GM12878 (cell line): ENCODE measurements at regions not wholly inside any gene's neighbourhood (a gene's known extent, or its start where the extent isn't known, plus 50 kb on each side); places are given as distances from the start of the nearest gene placed in this dataset.

Source experiments
- ATAC-seq: fragments of 200-7000 bp; cut with Tn5 transposase; 3 replicates; pipeline ENCODE4 v1.9.1; 2020; ENCODE audit warnings: mild to moderate bottlenecking, moderate library complexity
- BruUV-seq: library from RNA; stranded (reverse); fragments of 400-500 nt; replicated peaks from 2 replicates; lab custom pipeline; 2021; lab: Mats Ljungman, UMichigan
- CTCF ChIA-PET: fragments of 300-600 bp; sonication (Branson Sonifier 250); formaldehyde crosslinking; extraction: SDS; loops from one replicate; lab custom pipeline; 2021; ENCODE audit warnings: inconsistent platforms; lab: Yijun Ruan, JAX
- POLR2A ChIA-PET: fragments of 350-600 bp; formaldehyde crosslinking; extraction: SDS; loops from one replicate; lab custom pipeline; 2021; ENCODE audit warnings: inconsistent platforms; lab: Charles Lee
- RAD21 ChIA-PET: fragments of 300-600 bp; sonication (Branson Sonifier 250); formaldehyde crosslinking; loops from one replicate; lab custom pipeline; 2023; ENCODE audit warnings: antibody characterized with exemption; ENCODE audit not compliant: unreplicated experiment; lab: Charles Lee
- SMC1A ChIA-PET: fragments of 300-600 bp; sonication (Branson Sonifier 250); formaldehyde crosslinking; loops from one replicate; lab custom pipeline; 2023; ENCODE audit not compliant: unreplicated experiment, uncharacterized antibody; lab: Charles Lee
- DNase-seq: peaks from one replicate; pipeline ENCODE4 v3.0.0-alpha.2; 2011; ENCODE audit warnings: low read depth, low spot score
- FAIRE-seq: peaks from 3 replicates; lab custom pipeline; 2011; peaks lifted over from hg19 to GRCh38; lab: Jason Lieb, UNC
- H2AFZ ChIP-seq: 2 replicates; pipeline ENCODE4 v1.6.0; 2011; ENCODE audit warnings: low read depth, low read length, control low read depth; ENCODE audit not compliant: control insufficient read depth
- H3K27ac ChIP-seq: 2 replicates; pipeline ENCODE4 v1.5.1; 2011; ENCODE audit warnings: control low read depth; ENCODE audit not compliant: control insufficient read depth, insufficient read depth
- H3K27me3 ChIP-seq, 2 experiments: replicated peaks in 1 of 2; 2 replicates each; pipeline versions ENCODE4 v1.6.0 to v1.6.1; 2011; ENCODE audit warnings: low read length in 1 of 2; ENCODE audit not compliant: control insufficient read depth in 2 of 2, insufficient read depth in 2 of 2
- H3K36me3 ChIP-seq, 2 experiments: 2 replicates each; pipeline ENCODE4 v1.5.1; 2011; ENCODE audit warnings: low read length in 1 of 2; ENCODE audit not compliant: control insufficient read depth in 2 of 2, insufficient read depth in 2 of 2
- H3K4me1 ChIP-seq: 2 replicates; pipeline ENCODE4 v1.6.1; 2011; ENCODE audit warnings: mild to moderate bottlenecking, low read length, moderate library complexity, mixed read lengths; ENCODE audit not compliant: control insufficient read depth, insufficient read depth
- H3K4me2 ChIP-seq: 2 replicates; pipeline ENCODE4 v1.6.0; 2011; ENCODE audit warnings: control low read depth; ENCODE audit not compliant: control insufficient read depth, insufficient read depth
- H3K4me3 ChIP-seq: fragments of 200-600 bp; sonication (generic); 2 replicates; pipeline ENCODE4 v1.5.1; 2016
- H3K79me2 ChIP-seq: 2 replicates; pipeline ENCODE4 v1.6.0; 2011; ENCODE audit warnings: low read length; ENCODE audit not compliant: control insufficient read depth, insufficient read depth
- H3K9ac ChIP-seq: 2 replicates; pipeline ENCODE4 v1.8.0; 2011; ENCODE audit warnings: low read length, control low read depth, mixed read lengths; ENCODE audit not compliant: control insufficient read depth, insufficient read depth
- H3K9me3 ChIP-seq: replicated peaks from 3 replicates; pipeline ENCODE4 v1.5.1; 2011; ENCODE audit warnings: mild to moderate bottlenecking, low read length; ENCODE audit not compliant: control insufficient read depth, insufficient read depth
- H4K20me1 ChIP-seq: 2 replicates; pipeline ENCODE4 v1.6.0; 2011; ENCODE audit not compliant: control insufficient read depth, insufficient read depth
- BACH1 ChIP-seq: fragments of 450-650 bp; IDR thresholded peaks from 2 replicates; pipeline ENCODE4 v1.6.1; 2017; ENCODE audit warnings: mild to moderate bottlenecking, borderline replicate concordance
- BCL11A ChIP-seq: IDR thresholded peaks from 2 replicates; pipeline ENCODE4 v1.6.1; 2011; ENCODE audit warnings: low read depth, low read length
- CREM ChIP-seq: IDR thresholded peaks from 2 replicates; pipeline ENCODE4 v1.6.1; 2014; ENCODE audit warnings: antibody characterized with exemption, low read depth
- GABPA ChIP-seq: IDR thresholded peaks from 2 replicates; pipeline ENCODE4 v1.6.1; 2014; ENCODE audit warnings: antibody characterized with exemption, low read depth, mild to moderate bottlenecking, inconsistent platforms
- IKZF2 ChIP-seq, 2 experiments: fragments of 450-650 bp; IDR thresholded peaks; 2 replicates each; pipeline ENCODE4 v1.6.1; 2017; ENCODE audit warnings: mild to moderate bottlenecking in 2 of 2, moderate library complexity in 2 of 2
- MAX ChIP-seq: IDR thresholded peaks from 2 replicates; pipeline ENCODE4 v1.6.1; 2012; ENCODE audit warnings: low read depth, low read length, improper control_type of control experiment
- MEF2A ChIP-seq: IDR thresholded peaks from 2 replicates; pipeline ENCODE4 v1.6.1; 2011; ENCODE audit warnings: low read depth, mild to moderate bottlenecking, low read length, moderate library complexity; ENCODE audit not compliant: insufficient read depth
- NFIC ChIP-seq: IDR thresholded peaks from 2 replicates; pipeline ENCODE4 v1.6.1; 2012; ENCODE audit warnings: low read depth, mild to moderate bottlenecking, inconsistent platforms, low read length, moderate library complexity
- NR2C2 ChIP-seq: IDR thresholded peaks from 2 replicates; pipeline ENCODE4 v1.6.1; 2011; ENCODE audit warnings: borderline replicate concordance, low read depth; ENCODE audit not compliant: control insufficient read depth, insufficient read length
- NR2F1 ChIP-seq: fragments of 450-650 bp; conservative IDR thresholded peaks from 2 replicates; pipeline ENCODE4 v1.6.1; 2017; ENCODE audit warnings: mild to moderate bottlenecking
- RELA ChIP-seq: fragments of 450-650 bp; IDR thresholded peaks from 2 replicates; pipeline ENCODE4 v1.8.0; 2014; ENCODE audit warnings: borderline replicate concordance; ENCODE audit not compliant: partially characterized antibody
- RUNX3 ChIP-seq: IDR thresholded peaks from 2 replicates; pipeline ENCODE4 v1.6.1; 2012; ENCODE audit warnings: low read length, inconsistent platforms
- SRF ChIP-seq, 2 experiments: IDR thresholded peaks; 2 replicates each; pipeline ENCODE4 v1.6.1; 2011; ENCODE audit warnings: low read depth in 2 of 2, low read length in 2 of 2, mild to moderate bottlenecking in 1 of 2, moderate library complexity in 1 of 2
- SUZ12 ChIP-seq: fragments of 200-600 bp; sonication (generic); IDR thresholded peaks from one replicate; pipeline ENCODE4 v1.6.1; 2018; ENCODE audit warnings: antibody characterized with exemption, mild to moderate bottlenecking; ENCODE audit not compliant: unreplicated experiment
- TARDBP ChIP-seq: IDR thresholded peaks from 2 replicates; pipeline ENCODE4 v1.6.1; 2016; ENCODE audit warnings: borderline replicate concordance
- ZBTB33 ChIP-seq: fragments of 450-650 bp; IDR thresholded peaks from 2 replicates; pipeline ENCODE4 v1.6.1; 2017; ENCODE audit warnings: mild to moderate bottlenecking
- ZZZ3 ChIP-seq: IDR thresholded peaks from 2 replicates; pipeline ENCODE4 v1.6.1; 2011; ENCODE audit warnings: low read depth; ENCODE audit not compliant: control insufficient read depth, insufficient read length
- WGBS: methylation state at CpG from one replicate; pipeline ENCODE4 v1.1.6; 2016; ENCODE audit warnings: low lambda C conversion rate; ENCODE audit not compliant: insufficient replicate concordance, insufficient coverage; ENCODE audit errors: missing lambda C conversion rate; 5-methylcytosine and 5-hydroxymethylcytosine counted together
- in situ Hi-C: fragments of 300-500 bp; cut with MboI; formaldehyde crosslinking; loops from 9 replicates; pipeline ENCODE4 v1.14.3; 2018; ENCODE audit warnings: mixed read lengths
- intact Hi-C: fragments of 100-400 bp; cut with micrococcal nuclease; formaldehyde crosslinking; loops from one replicate; pipeline ENCODE4 v1.14.2; 2022; ENCODE audit not compliant: unreplicated experiment

- FAIRE-seq (no peak), DNase-seq (no peak), ATAC-seq (no peak)
- intact Hi-C loops (no loop called here), in situ Hi-C loops (no loop called here)
- Histone ChIP-seq H2AFZ (no peak overlapping the region), H3K36me3 (no peaks in the 10 kb centered on the region), H3K4me3 (no peak overlapping the region), H3K9ac (no peak overlapping the region), H3K9me3 (no peaks in the 10 kb centered on the region), H3K4me2 (no peak overlapping the region), H4K20me1 (no peaks in the 10 kb centered on the region), H3K4me1 (no peaks in the 10 kb centered on the region), H3K27ac (no peak overlapping the region), H3K79me2 (no peaks in the 10 kb centered on the region), H3K27me3 (no peaks in the 10 kb centered on the region)
- no peak for TF ChIP-seq ZZZ3
- RAD21 ChIA-PET: no interaction called here
- POLR2A ChIA-PET: no interaction called here
- CTCF ChIA-PET: no interaction called here
- no TSS peak for BruUV-seq
- WGBS: 40% methylated on average over 3 of the region's 3 CpGs
- SMC1A ChIA-PET: no interaction called here
Measured at GRCh38 chr2:16298866-16299265, 358.5 kb downstream of the MYCN start.

- Histone ChIP-seq H3K27me3 (no peaks in the 10 kb centered on the region), H2AFZ (no peak overlapping the region), H4K20me1 (no peaks in the 10 kb centered on the region), H3K4me2 (no peak overlapping the region), H3K4me3 (no peak overlapping the region), H3K36me3 (no peaks in the 10 kb centered on the region), H3K9me3 (no peaks in the 10 kb centered on the region), H3K4me1 (no peaks in the 10 kb centered on the region), H3K79me2 (no peaks in the 10 kb centered on the region), H3K9ac (no peak overlapping the region), H3K27ac (no peak overlapping the region)
- no peak for FAIRE-seq
- in situ Hi-C loops: no loop called here
- 35% methylated on average over 8 of the region's 8 CpGs for WGBS
- DNase-seq: no peak
- CTCF ChIA-PET: interaction anchor here (0.7 kb wide), 1 partner anchor 14 kb away, joined by 3 read pairs; no protein-coding TSS in a partner anchor
- POLR2A ChIA-PET: no interaction called here
- ATAC-seq: no peak
- SMC1A ChIA-PET: no interaction called here
- BruUV-seq: no TSS peak
- intact Hi-C loops: no loop called here
- RAD21 ChIA-PET: no interaction called here
- TF ChIP-seq RUNX3: no peak
- TF ChIP-seq NR2C2: no peak
- no peak for TF ChIP-seq MAX
- TF ChIP-seq TARDBP: no peak
- no peak for TF ChIP-seq BCL11A
- no peak for TF ChIP-seq IKZF2 (IDR thresholded peaks at IDR 0.05)
- TF ChIP-seq SUZ12: no peak
- no peak for TF ChIP-seq NFIC
- no peak for TF ChIP-seq ZBTB33
- TF ChIP-seq BACH1: no peak
- TF ChIP-seq CREM: no peak
- TF ChIP-seq SRF (IDR thresholded peaks at IDR 0.05; ENCODE audit: low read depth in 2 of 2, low read length in 2 of 2): no peak
- TF ChIP-seq NR2F1: no peak
- TF ChIP-seq GABPA: no peak
- no peak for TF ChIP-seq RELA
- no peak for TF ChIP-seq MEF2A
Measured at GRCh38 chr2:16296331-16297250, 356.2 kb downstream of the MYCN start.
